Renal cortex interstitium (tissue), 11 donors: ENCODE measurements at regions not wholly inside any gene's neighbourhood (a gene's known extent, or its start where the extent isn't known, plus 50 kb on each side); places are given as distances from the start of the nearest gene placed in this dataset.

ENCODE experiments used
- DNase-seq, 11 donors: peaks; one replicate each; pipeline ENCODE4 v3.0.0-alpha.2; 2013; ENCODE audit warnings: low read depth in 9 of 11, low spot score in 4 of 11; ENCODE audit errors: extremely low read depth in 1 of 11

GRCh38 chr2:164060031-164060430 lies 324.2 kb upstream of the FIGN start:
- no peak for DNase-seq

- no peak for DNase-seq
Measured at GRCh38 chr2:164055623-164056022, 319.8 kb upstream of the FIGN start.

- no peak for DNase-seq
Measured at GRCh38 chr2:164054651-164055050, 318.8 kb upstream of the FIGN start.

GRCh38 chr2:164053021-164053420 lies 317.2 kb upstream of the FIGN start:
- DNase-seq, result no peak

GRCh38 chr2:164052006-164052405 lies 316.2 kb upstream of the FIGN start:
- no peak for DNase-seq

- no peak for DNase-seq
Measured at GRCh38 chr2:164048729-164049128, 312.9 kb upstream of the FIGN start.

GRCh38 chr2:164046040-164046439 lies 310.2 kb upstream of the FIGN start:
- no peak for DNase-seq

- no peak for DNase-seq
Measured at GRCh38 chr2:164044622-164045021, 308.8 kb upstream of the FIGN start.

- no peak for DNase-seq
Measured at GRCh38 chr2:164039270-164039669, 303.5 kb upstream of the FIGN start.

GRCh38 chr2:164032995-164033394 lies 297.2 kb upstream of the FIGN start:
- no peak for DNase-seq

GRCh38 chr2:164030623-164031022 lies 294.8 kb upstream of the FIGN start:
- DNase-seq, result no peak

GRCh38 chr2:164028814-164029534 lies 293.2 kb upstream of the FIGN start:
- no peak for DNase-seq

GRCh38 chr2:164024396-164024795 lies 288.6 kb upstream of the FIGN start:
- DNase-seq, result no peak

- DNase-seq, result no peak
Measured at GRCh38 chr2:164023896-164024295, 288.1 kb upstream of the FIGN start.

- peak in 10 of 11 donors; percentile 46 to 86 (median 60) for DNase-seq
Measured at GRCh38 chr2:164015328-164016123, 279.7 kb upstream of the FIGN start.

GRCh38 chr2:164014791-164015190 lies 279.0 kb upstream of the FIGN start:
- DNase-seq, result no peak

- peak in 2 of 11 donors; percentile 11 to 16 for DNase-seq
Measured at GRCh38 chr2:164014068-164014731, 278.4 kb upstream of the FIGN start.

- DNase-seq, result no peak
Measured at GRCh38 chr2:164012581-164012980, 276.8 kb upstream of the FIGN start.

- no peak for DNase-seq
Measured at GRCh38 chr2:164009756-164010337, 274.0 kb upstream of the FIGN start.

- DNase-seq, result no peak
Measured at GRCh38 chr2:164008752-164009151, 272.9 kb upstream of the FIGN start.
